Liver (tissue), 8 donors: ENCODE measurements at regions not wholly inside any gene's neighbourhood (a gene's known extent, or its start where the extent isn't known, plus 50 kb on each side); places are given as distances from the start of the nearest gene placed in this dataset.

Experiments used
- DNase-seq: peaks from one replicate; pipeline ENCODE4 v3.0.0-alpha.2; 2017; ENCODE audit warnings: low spot score
- H3K27ac ChIP-seq, 2 donors: one replicate each; pipeline ENCODE4 v1.7.0; 2013; ENCODE audit warnings: inconsistent platforms in 2 of 2, low read length in 2 of 2, control low read depth in 1 of 2, low read depth in 1 of 2, mild to moderate bottlenecking in 1 of 2
- H3K27me3 ChIP-seq, 4 donors: one replicate each; pipeline versions ENCODE4 v1.6.1 to v1.7.0; 2013; ENCODE audit warnings: low read length in 3 of 4, inconsistent platforms in 1 of 4, mild to moderate bottlenecking in 1 of 4, moderate library complexity in 1 of 4; ENCODE audit not compliant: control insufficient read depth in 4 of 4, insufficient read depth in 4 of 4
- H3K36me3 ChIP-seq, 4 donors: one replicate each; pipeline versions ENCODE4 v1.6.1 to v1.7.0; 2013; ENCODE audit warnings: low read length in 3 of 4, mild to moderate bottlenecking in 3 of 4, low read depth in 1 of 4, moderate library complexity in 1 of 4; ENCODE audit not compliant: control insufficient read depth in 4 of 4, insufficient read depth in 3 of 4
- H3K4me1 ChIP-seq, 4 donors: one replicate each; pipeline versions ENCODE4 v1.6.1 to v1.7.0; 2013; ENCODE audit warnings: low read length in 3 of 4, mild to moderate bottlenecking in 3 of 4, moderate library complexity in 1 of 4; ENCODE audit not compliant: control insufficient read depth in 4 of 4, insufficient read depth in 4 of 4
- H3K4me3 ChIP-seq, 3 donors: one replicate each; pipeline versions ENCODE4 v1.6.1 to v1.7.0; 2013; ENCODE audit warnings: low read length in 3 of 3, control low read depth in 1 of 3, low read depth in 1 of 3, mild to moderate bottlenecking in 1 of 3
- H3K9ac ChIP-seq, 2 donors: one replicate each; pipeline ENCODE4 v1.7.0; 2013; ENCODE audit warnings: low read length in 2 of 2, mild to moderate bottlenecking in 2 of 2, moderate library complexity in 2 of 2, control low read depth in 1 of 2, low read depth in 1 of 2
- H3K9me3 ChIP-seq, 4 donors: one replicate each; pipeline versions ENCODE4 v1.6.1 to v1.7.0; 2013; ENCODE audit warnings: low read length in 3 of 4; ENCODE audit not compliant: control insufficient read depth in 4 of 4
- ATF3 ChIP-seq: IDR thresholded peaks from 2 replicates; pipeline ENCODE4 v1.6.1; 2016; ENCODE audit warnings: antibody characterized with exemption
- CTCF ChIP-seq: fragments of 150-350 bp; IDR thresholded peaks from 2 replicates; pipeline ENCODE4 v1.5.1; 2017; ENCODE audit warnings: improper control_type of control experiment, low read depth, low read length; ENCODE audit not compliant: missing input control
- EGR1 ChIP-seq, 2 donors: IDR thresholded peaks; 2 replicates each; pipeline ENCODE4 v1.6.1; 2016 to 2018; ENCODE audit warnings: antibody characterized with exemption in 2 of 2, low read depth in 2 of 2
- FOXA1 ChIP-seq: IDR thresholded peaks from 2 replicates; pipeline ENCODE4 v1.6.1; 2016; ENCODE audit warnings: antibody characterized with exemption
- FOXA2 ChIP-seq: IDR thresholded peaks from 2 replicates; pipeline ENCODE4 v1.6.1; 2016; ENCODE audit warnings: antibody characterized with exemption
- GABPA ChIP-seq, 2 donors: IDR thresholded peaks in 1 of 2; conservative IDR thresholded peaks in 1 of 2; 2 replicates each; pipeline ENCODE4 v1.6.1; 2016; ENCODE audit warnings: antibody characterized with exemption in 2 of 2, mild to moderate bottlenecking in 1 of 2, moderate library complexity in 1 of 2
- HNF4A ChIP-seq, 2 donors: conservative IDR thresholded peaks; 2 replicates each; pipeline ENCODE4 v1.6.1; 2016; ENCODE audit warnings: antibody characterized with exemption in 2 of 2, mild to moderate bottlenecking in 2 of 2
- HNF4G ChIP-seq: IDR thresholded peaks from 2 replicates; pipeline ENCODE4 v1.6.1; 2016; ENCODE audit warnings: antibody characterized with exemption
- JUND ChIP-seq, 2 donors: IDR thresholded peaks; 2 replicates each; pipeline ENCODE4 v1.6.1; 2016; ENCODE audit warnings: antibody characterized with exemption in 2 of 2
- MAX ChIP-seq: IDR thresholded peaks from 2 replicates; pipeline ENCODE4 v1.6.1; 2016; ENCODE audit warnings: antibody characterized with exemption
- NR2F2 ChIP-seq: IDR thresholded peaks from 2 replicates; pipeline ENCODE4 v1.6.1; 2016; ENCODE audit warnings: antibody characterized with exemption
- REST ChIP-seq: IDR thresholded peaks from 2 replicates; pipeline ENCODE4 v1.6.1; 2016; ENCODE audit warnings: antibody characterized with exemption, mild to moderate bottlenecking
- RXRA ChIP-seq, 2 donors: IDR thresholded peaks; 2 replicates each; pipeline ENCODE4 v1.6.1; 2017 to 2018; ENCODE audit warnings: antibody characterized with exemption in 2 of 2, mild to moderate bottlenecking in 1 of 2
- SP1 ChIP-seq: IDR thresholded peaks from 2 replicates; pipeline ENCODE4 v1.6.1; 2018; ENCODE audit warnings: antibody characterized with exemption, mild to moderate bottlenecking
- TAF1 ChIP-seq: conservative IDR thresholded peaks from 2 replicates; pipeline ENCODE4 v1.6.1; 2016; ENCODE audit warnings: antibody characterized with exemption, mild to moderate bottlenecking
- YY1 ChIP-seq: IDR thresholded peaks from 2 replicates; pipeline ENCODE4 v1.6.1; 2016; ENCODE audit warnings: antibody characterized with exemption, mild to moderate bottlenecking
- ZBTB33 ChIP-seq: IDR thresholded peaks from 2 replicates; pipeline ENCODE4 v1.6.1; 2016; ENCODE audit warnings: antibody characterized with exemption
- WGBS: extraction: QIAGEN DNeasy Blood & Tissue Kit; methylation state at CpG from one replicate; pipeline ENCODE4 v1.1.7; 2013; 5-methylcytosine and 5-hydroxymethylcytosine counted together
- donor health status: healthy.
- donor health status: healthy.
- donor health status: healthy.
- donor health status: healthy.
- donor health status: healthy.

GRCh38 chrX:40831750-40832149, 96.4 kb upstream of the MED14 start:
- WGBS, result 93% methylated on average over 12 of the region's 12 CpGs
- Histone ChIP-seq H3K9me3 (peaks cover 0 to 2% (median 0%) of the 10 kb centered on the region in 4 donors), H3K4me3 (no peak overlapping the region), H3K9ac (no peak overlapping the region), H3K4me1 (no peaks in the 10 kb centered on the region), H3K27me3 (no peaks in the 10 kb centered on the region), H3K36me3 (no peaks in the 10 kb centered on the region), H3K27ac (no peak overlapping the region)
- no peak for DNase-seq
- no peak for TF ChIP-seq CTCF
- TF ChIP-seq HNF4A (conservative IDR thresholded peaks at IDR 0.05), result no peak
- TF ChIP-seq RXRA (IDR thresholded peaks at IDR 0.05), result no peak
- no peak for TF ChIP-seq EGR1 (IDR thresholded peaks at IDR 0.05; ENCODE audit: low read depth in 2 of 2)
- no peak for TF ChIP-seq ZBTB33

GRCh38 chrX:40832723-40833122, 97.4 kb upstream of the MED14 start:
- WGBS, result 95% methylated on average over 39 of the region's 39 CpGs

More at GRCh38 chrX:40832723-40833122, 97.4 kb upstream of the MED14 start:
- Histone ChIP-seq H3K9ac (no peak overlapping the region), H3K4me3 (no peak overlapping the region), H3K27me3 (no peaks in the 10 kb centered on the region), H3K27ac (no peak overlapping the region), H3K36me3 (no peaks in the 10 kb centered on the region), H3K4me1 (no peaks in the 10 kb centered on the region), H3K9me3 (no peaks in the 10 kb centered on the region)
- DNase-seq, result no peak
- TF ChIP-seq JUND (IDR thresholded peaks at IDR 0.05) (no peak), REST (no peak), NR2F2 (no peak), HNF4A (conservative IDR thresholded peaks at IDR 0.05) (no peak), SP1 (no peak), ATF3 (no peak), CTCF (no peak), EGR1 (IDR thresholded peaks at IDR 0.05; ENCODE audit: low read depth in 2 of 2) (no peak), ZBTB33 (no peak), FOXA2 (no peak), HNF4G (no peak), FOXA1 (no peak), TAF1 (no peak), YY1 (no peak), MAX (no peak), GABPA (IDR thresholded peaks at IDR 0.05 in 1 of 2, conservative IDR thresholded peaks at IDR 0.05 in 1 of 2) (no peak)
